ENCODE measurements at regions not wholly inside any gene's neighbourhood (a gene's known extent, or its start where the extent isn't known, plus 50 kb on each side); places are given as distances from the start of the nearest gene placed in this dataset.

- DNase-seq, result no peak
- intact Hi-C loops (cut with DNase I; ENCODE audit: low total_unique reads), result no loop called here
- no peaks in the 10 kb centered on the region for H3K27me3 ChIP-seq
- 35 to 41% (median 40%) methylated on average over 10 of the region's 10 CpGs for WGBS, 5 donors
- no peaks in the 10 kb centered on the region for H3K9me3 ChIP-seq
- no peak for TF ChIP-seq EP300 (IDR thresholded peaks at IDR 0.05)
- no peak for TF ChIP-seq POLR2AphosphoS5 (IDR thresholded peaks at IDR 0.05)
- no peak for TF ChIP-seq POLR2A (IDR thresholded peaks at IDR 0.05)
- TF ChIP-seq CTCF (IDR thresholded peaks at IDR 0.05), result no peak
- H3K36me3 ChIP-seq, result no peaks in the 10 kb centered on the region
- no peak overlapping the region for H3K4me3 ChIP-seq
- H3K4me1 ChIP-seq, result peaks cover 9 to 31% (median 13%) of the 10 kb centered on the region in 4 donors
- peak overlapping the region; percentile 19 to 72 (median 41) for H3K27ac ChIP-seq
These were observed 74.8 kb upstream of the BMP2 start for GRCh38 chr20:6692566-6693173.

GRCh38 chr20:6691516-6691915, 76.0 kb upstream of the BMP2 start:
- intact Hi-C loops (cut with DNase I; ENCODE audit: low total_unique reads), result no loop called here
- Histone ChIP-seq H3K27me3 (no peaks in the 10 kb centered on the region), H3K27ac (peak overlapping the region in 4 of 5 donors; percentile 49 to 72 (median 64)), H3K36me3 (no peaks in the 10 kb centered on the region), H3K9me3 (no peaks in the 10 kb centered on the region), H3K4me1 (peaks cover 9 to 31% (median 13%) of the 10 kb centered on the region in 4 donors), H3K4me3 (no peak overlapping the region)
- DNase-seq, result no peak
- 58 to 86% (median 70%) methylated on average over 4 of the region's 4 CpGs for WGBS, 5 donors
- TF ChIP-seq POLR2AphosphoS5 (IDR thresholded peaks at IDR 0.05), result no peak
- no peak for TF ChIP-seq CTCF (IDR thresholded peaks at IDR 0.05)
- TF ChIP-seq POLR2A (IDR thresholded peaks at IDR 0.05), result no peak
- no peak for TF ChIP-seq EP300 (IDR thresholded peaks at IDR 0.05)

GRCh38 chr20:6689339-6689973, 78.0 kb upstream of the BMP2 start:
- TF ChIP-seq POLR2AphosphoS5 (IDR thresholded peaks at IDR 0.05) (no peak), CTCF (IDR thresholded peaks at IDR 0.05) (no peak), EP300 (IDR thresholded peaks at IDR 0.05) (no peak), POLR2A (IDR thresholded peaks at IDR 0.05) (no peak)
- H3K4me1 ChIP-seq, result peaks cover 9 to 31% (median 13%) of the 10 kb centered on the region in 4 donors
- no peaks in the 10 kb centered on the region for H3K36me3 ChIP-seq
- H3K9me3 ChIP-seq, result no peaks in the 10 kb centered on the region
- no peak for DNase-seq
- 76 to 92% (median 82%) methylated on average over 7 of the region's 7 CpGs for WGBS, 5 donors
- intact Hi-C loops (cut with DNase I; ENCODE audit: low total_unique reads), result no loop called here
- no peak overlapping the region for H3K27ac ChIP-seq
- H3K27me3 ChIP-seq, result no peaks in the 10 kb centered on the region
- H3K4me3 ChIP-seq, result no peak overlapping the region

GRCh38 chr20:6686171-6686570, 81.3 kb upstream of the BMP2 start:
- TF ChIP-seq CTCF (IDR thresholded peaks at IDR 0.05), result no peak
- no peak for TF ChIP-seq POLR2A (IDR thresholded peaks at IDR 0.05)
- TF ChIP-seq POLR2AphosphoS5 (IDR thresholded peaks at IDR 0.05), result no peak
- no peak for TF ChIP-seq EP300 (IDR thresholded peaks at IDR 0.05)

More at GRCh38 chr20:6686171-6686570, 81.3 kb upstream of the BMP2 start:
- intact Hi-C loops (cut with DNase I; ENCODE audit: low total_unique reads), result no loop called here
- no peaks in the 10 kb centered on the region for H3K9me3 ChIP-seq
- no peaks in the 10 kb centered on the region for H3K36me3 ChIP-seq
- no peaks in the 10 kb centered on the region for H3K27me3 ChIP-seq
- H3K4me1 ChIP-seq, result peaks cover 0 to 12% (median 0%) of the 10 kb centered on the region in 4 donors
- H3K27ac ChIP-seq, result no peak overlapping the region
- no peak overlapping the region for H3K4me3 ChIP-seq
- WGBS, 5 donors, result 65 to 84% (median 74%) methylated on average over 2 of the region's 2 CpGs
- DNase-seq, result no peak
